ENCODE measurements at regions not wholly inside any gene's neighbourhood (a gene's known extent, or its start where the extent isn't known, plus 50 kb on each side); places are given as distances from the start of the nearest gene placed in this dataset.

- Histone ChIP-seq H2AK5ac (ENCODE audit: low read depth, low read length) (no peak overlapping the region), H4K8ac (ENCODE audit: extremely low read depth, insufficient read depth, low read length) (no peak overlapping the region), H3K27me3 (replicated peaks in 1 of 4; ENCODE audit: control insufficient read depth in 3 of 4, extremely low read depth in 1 of 4, insufficient read depth in 3 of 4, low read length in 3 of 4) (no peaks in the 10 kb centered on the region), H3K79me2 (ENCODE audit: control insufficient read depth in 1 of 2, insufficient read depth in 2 of 2, low read length in 2 of 2) (no peaks in the 10 kb centered on the region), H2BK12ac (ENCODE audit: low read depth, low read length) (no peak overlapping the region), H2BK5ac (ENCODE audit: low read depth, low read length) (no peak overlapping the region), H3K4me2 (ENCODE audit: insufficient read depth in 1 of 2, low read depth in 2 of 2, low read length in 2 of 2) (no peak overlapping the region), H2AFZ (ENCODE audit: low read length) (no peak overlapping the region), H2BK120ac (replicated peaks; ENCODE audit: low read depth, low read length) (no peak overlapping the region), H3K36me3 (ENCODE audit: control insufficient read depth in 2 of 4, insufficient read depth in 4 of 4, low read length in 3 of 4) (no peaks in the 10 kb centered on the region), H3K79me1 (ENCODE audit: low read depth, low read length) (no peaks in the 10 kb centered on the region), H2BK20ac (ENCODE audit: low read length) (no peak overlapping the region), H3K56ac (replicated peaks; ENCODE audit: insufficient read length, low read depth, low read length) (no peak overlapping the region), H3K23ac (ENCODE audit: insufficient read length) (no peak overlapping the region), H4K91ac (replicated peaks; ENCODE audit: insufficient read length, low read length) (no peak overlapping the region), H3K4ac (replicated peaks; ENCODE audit: insufficient read length, low read depth, low read length) (no peak overlapping the region), H4K20me1 (replicated peaks in 1 of 2; ENCODE audit: control insufficient read depth in 1 of 2, insufficient read depth in 2 of 2, low read length in 2 of 2) (no peaks in the 10 kb centered on the region), H3K4me1 (replicated peaks in 1 of 4; ENCODE audit: control insufficient read depth in 3 of 4, insufficient read depth in 4 of 4, low read length in 3 of 4) (no peaks in the 10 kb centered on the region), H2BK15ac (ENCODE audit: low read length) (no peak overlapping the region), H3K14ac (ENCODE audit: insufficient read length) (no peak overlapping the region), H4K5ac (ENCODE audit: insufficient read length, low read depth, low read length) (no peak overlapping the region), H3K23me2 (ENCODE audit: low read depth, low read length) (no peaks in the 10 kb centered on the region), H3K27ac (ENCODE audit: low read depth, low read length) (no peak overlapping the region), H3K4me3 (ENCODE audit: extremely low read depth in 1 of 4, insufficient read depth in 2 of 4, low read depth in 3 of 4, low read length in 4 of 4) (no peak overlapping the region), H3K9ac (replicated peaks in 1 of 4; ENCODE audit: extremely low read depth in 1 of 4, low read depth in 3 of 4, low read length in 3 of 4) (no peak overlapping the region), H3K9me3 (ENCODE audit: insufficient read depth in 2 of 2, low read depth in 1 of 2, low read length in 1 of 2) (no peaks in the 10 kb centered on the region), H3K18ac (ENCODE audit: extremely low read depth, low read length) (no peak overlapping the region)
- no peak for DNase-seq (ENCODE audit: low read depth in 1 of 2, low spot score in 2 of 2)
- ChIA-PET CTCF (ENCODE audit: partially characterized antibody) (interaction anchor here (1.0 to 2.2 kb wide), 4 partner anchors 12 to 863 kb away, joined by 3 to 8 read pairs (median 3); no protein-coding TSS in a partner anchor), POLR2A (ENCODE audit: partially characterized antibody) (no interaction called here)
- TF ChIP-seq HDAC2 (IDR thresholded peaks at IDR 0.05; ENCODE audit: borderline replicate concordance in 1 of 2, low read depth in 2 of 2, low read length in 2 of 2) (no peak), SAP30 (IDR thresholded peaks at IDR 0.05; ENCODE audit: insufficient read depth, insufficient replicate concordance, low read length) (no peak), POU5F1 (IDR thresholded peaks at IDR 0.05; ENCODE audit: low read depth, low read length) (no peak), NRF1 (IDR thresholded peaks at IDR 0.05; ENCODE audit: low read depth, low read length) (no peak), JUND (IDR thresholded peaks at IDR 0.05; ENCODE audit: low read length) (no peak), TBP (IDR thresholded peaks at IDR 0.05; ENCODE audit: low read depth, low read length) (no peak), RBBP5 (IDR thresholded peaks at IDR 0.05; ENCODE audit: borderline replicate concordance, low read depth, low read length) (no peak), CTCF (IDR thresholded peaks at IDR 0.05; ENCODE audit: control extremely low read depth in 1 of 3, insufficient read depth in 1 of 3, low read depth in 1 of 3, low read length in 3 of 3) (no peak), EP300 (IDR thresholded peaks at IDR 0.05; ENCODE audit: borderline replicate concordance in 1 of 2, low read depth in 2 of 2, low read length in 2 of 2) (no peak), SP2 (IDR thresholded peaks at IDR 0.05; ENCODE audit: low read length) (no peak)
- no peak for FAIRE-seq
These were observed 51.3 kb upstream of the GRIA1 start for GRCh38 chr5:153439130-153439529.
